ENCODE measurements at regions not wholly inside any gene's neighbourhood (a gene's known extent, or its start where the extent isn't known, plus 50 kb on each side); places are given as distances from the start of the nearest gene placed in this dataset.
A peak's percentile ranks its signal among the peaks of the same experiment; 100 is the strongest.
"Not testable (repeated sequence)": the region's sequence is repeated elsewhere in the genome, so short reads cannot be mapped to it uniquely, and the experiment has no call there.

GRCh38 chr3:170701696-170702678 is 116.1 kb upstream of the SLC7A14 start:
- DNase-seq = no peak

- DNase-seq = no peak
Measured at GRCh38 chr3:170700054-170700404, 114.2 kb upstream of the SLC7A14 start.

- no peak for DNase-seq
Measured at GRCh38 chr3:170699158-170700053, 113.5 kb upstream of the SLC7A14 start.

GRCh38 chr3:170697908-170698307 is 112.0 kb upstream of the SLC7A14 start:
- DNase-seq = no peak

- no peak for DNase-seq
Measured at GRCh38 chr3:170697131-170697530, 111.3 kb upstream of the SLC7A14 start.

- DNase-seq = no peak
Measured at GRCh38 chr3:170695486-170696064, 109.7 kb upstream of the SLC7A14 start.

- DNase-seq = no peak
Measured at GRCh38 chr3:170692720-170693119, 106.8 kb upstream of the SLC7A14 start.

GRCh38 chr3:170690661-170690981 is 104.7 kb upstream of the SLC7A14 start:
- no peak for DNase-seq

- DNase-seq = peak in 2 of 4 experiments; percentile 2 to 28
Measured at GRCh38 chr3:170689893-170690660, 104.2 kb upstream of the SLC7A14 start.

- no peak for DNase-seq
Measured at GRCh38 chr3:170689296-170689829, 103.5 kb upstream of the SLC7A14 start.

- DNase-seq = not testable (repeated sequence)
Measured at GRCh38 chr3:170688222-170688621, 102.3 kb upstream of the SLC7A14 start.

- DNase-seq = no peak
Measured at GRCh38 chr3:170680593-170680992, 94.7 kb upstream of the SLC7A14 start.

GRCh38 chr3:170679190-170679589 is 93.3 kb upstream of the SLC7A14 start:
- DNase-seq = no peak

- DNase-seq = no peak
Measured at GRCh38 chr3:170670504-170670903, 84.6 kb upstream of the SLC7A14 start.

GRCh38 chr3:170662986-170663385 is 77.1 kb upstream of the SLC7A14 start:
- not testable (repeated sequence) for DNase-seq

- DNase-seq = no peak
Measured at GRCh38 chr3:170660139-170660538, 74.3 kb upstream of the SLC7A14 start.

GRCh38 chr3:170657312-170657711 is 71.4 kb upstream of the SLC7A14 start:
- no peak for DNase-seq

GRCh38 chr3:170656284-170656683 is 70.4 kb upstream of the SLC7A14 start:
- no peak for DNase-seq

- DNase-seq = no peak
Measured at GRCh38 chr3:170653801-170654200, 67.9 kb upstream of the SLC7A14 start.

GRCh38 chr3:170651260-170651845 is 65.5 kb upstream of the SLC7A14 start:
- no peak for DNase-seq

- not testable (repeated sequence) for DNase-seq
Measured at GRCh38 chr3:170650557-170650956, 64.7 kb upstream of the SLC7A14 start.

- no peak for DNase-seq
Measured at GRCh38 chr3:170644711-170645110, 58.8 kb upstream of the SLC7A14 start.
